ENCODE measurements at regions not wholly inside any gene's neighbourhood (a gene's known extent, or its start where the extent isn't known, plus 50 kb on each side); places are given as distances from the start of the nearest gene placed in this dataset.
A peak's percentile ranks its signal among the peaks of the same experiment; 100 is the strongest.
"Not testable (repeated sequence)": the region's sequence is repeated elsewhere in the genome, so short reads cannot be mapped to it uniquely, and the experiment has no call there.

GRCh38 chr2:204360218-204361007 lies 184.9 kb upstream of the PARD3B start:
- no peak for DNase-seq

GRCh38 chr2:204361738-204362137 lies 183.5 kb upstream of the PARD3B start:
- DNase-seq = no peak

- no peak for DNase-seq
Observed at GRCh38 chr2:204362581-204362980, 182.7 kb upstream of the PARD3B start.

GRCh38 chr2:204363513-204363912 lies 181.8 kb upstream of the PARD3B start:
- no peak for DNase-seq

- DNase-seq = no peak
Observed at GRCh38 chr2:204364860-204365535, 180.3 kb upstream of the PARD3B start.

GRCh38 chr2:204365811-204366210 lies 179.5 kb upstream of the PARD3B start:
- peak in 2 of 3 donors; percentile 26 to 48 for DNase-seq

GRCh38 chr2:204367466-204367865 lies 177.8 kb upstream of the PARD3B start:
- DNase-seq = no peak

- no peak for DNase-seq
Observed at GRCh38 chr2:204370172-204370718, 175.0 kb upstream of the PARD3B start.

GRCh38 chr2:204373942-204374341 lies 171.3 kb upstream of the PARD3B start:
- DNase-seq = no peak

GRCh38 chr2:204380141-204380881 lies 165.0 kb upstream of the PARD3B start:
- no peak for DNase-seq

GRCh38 chr2:204386668-204387067 lies 158.6 kb upstream of the PARD3B start:
- DNase-seq = no peak

- no peak for DNase-seq
Observed at GRCh38 chr2:204389120-204389519, 156.2 kb upstream of the PARD3B start.

GRCh38 chr2:204389856-204390255 lies 155.4 kb upstream of the PARD3B start:
- DNase-seq = no peak

GRCh38 chr2:204395539-204395938 lies 149.7 kb upstream of the PARD3B start:
- no peak for DNase-seq

- DNase-seq = peak in 1 of 3 donors; percentile 1
Observed at GRCh38 chr2:204401114-204401513, 144.2 kb upstream of the PARD3B start.

GRCh38 chr2:204407204-204408014 lies 137.9 kb upstream of the PARD3B start:
- no peak for DNase-seq

GRCh38 chr2:204412782-204413181 lies 132.5 kb upstream of the PARD3B start:
- DNase-seq = not testable (repeated sequence)

- DNase-seq = no peak
Observed at GRCh38 chr2:204415406-204416181, 129.7 kb upstream of the PARD3B start.

GRCh38 chr2:204416236-204416635 lies 129.0 kb upstream of the PARD3B start:
- DNase-seq = no peak

GRCh38 chr2:204425821-204426220 lies 119.5 kb upstream of the PARD3B start:
- DNase-seq = no peak

- no peak for DNase-seq
Observed at GRCh38 chr2:204428675-204429074, 116.6 kb upstream of the PARD3B start.

All from muscle of back (tissue), 3 donors.